Suprapubic skin (tissue), 3 donors: ENCODE measurements at regions not wholly inside any gene's neighbourhood (a gene's known extent, or its start where the extent isn't known, plus 50 kb on each side); places are given as distances from the start of the nearest gene placed in this dataset.

ENCODE experiments used
- CTCF ChIP-seq, 2 donors: fragments of 200-600 bp in 1 of 2; fragments of 450-650 bp in 1 of 2; sonication (generic) in 1 of 2; IDR thresholded peaks; one replicate each; pipeline ENCODE4 v1.5.1; 2016 to 2019; ENCODE audit warnings: antibody characterized with exemption in 2 of 2, mild to moderate bottlenecking in 1 of 2, moderate library complexity in 1 of 2
- EP300 ChIP-seq: sonication (generic); formaldehyde crosslinking; IDR thresholded peaks from one replicate; pipeline ENCODE4 v1.6.1; 2017; ENCODE audit warnings: antibody characterized with exemption
- POLR2A ChIP-seq, 2 donors: fragments of 450-650 bp; IDR thresholded peaks; one replicate each; pipeline ENCODE4 v1.6.1; 2017; ENCODE audit warnings: antibody characterized with exemption in 2 of 2, mild to moderate bottlenecking in 2 of 2, moderate library complexity in 2 of 2

- TF ChIP-seq POLR2A (IDR thresholded peaks at IDR 0.05), result no peak
- no peak for TF ChIP-seq EP300
- no peak for TF ChIP-seq CTCF (IDR thresholded peaks at IDR 0.05)
Observed at GRCh38 chr7:153081496-153081895, 321.9 kb downstream of the ACTR3B start.
